ENCODE measurements at regions not wholly inside any gene's neighbourhood (a gene's known extent, or its start where the extent isn't known, plus 50 kb on each side); places are given as distances from the start of the nearest gene placed in this dataset.

- no peak for DNase-seq (ENCODE audit: low read depth)
These were observed 308.5 kb downstream of the BMP7 start for GRCh38 chr20:56957737-56958553.

DNA sequence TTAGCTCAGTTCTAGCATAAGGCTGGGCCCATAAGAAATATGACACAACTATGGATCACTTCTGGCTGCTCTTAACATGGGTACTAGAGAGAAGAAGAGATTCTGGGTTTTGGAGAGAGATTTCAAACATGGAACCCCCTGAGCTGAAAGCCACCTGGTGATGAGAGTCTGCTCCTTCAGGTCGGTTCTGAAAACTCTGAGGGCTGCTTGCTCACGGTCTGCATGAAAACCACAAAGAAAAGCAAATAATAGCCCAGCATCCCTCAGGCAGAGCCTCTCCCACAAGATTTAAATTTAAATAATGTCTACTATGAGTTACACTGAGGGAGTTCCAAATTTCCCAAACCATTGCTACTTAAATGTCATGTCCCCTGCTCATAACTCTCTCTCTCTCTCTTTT is 301.5 kb downstream of the BMP7 start:
- no peak for DNase-seq (ENCODE audit: low read depth)

- no peak for DNase-seq (ENCODE audit: low read depth)
These were observed 298.5 kb downstream of the BMP7 start for GRCh38 chr20:56967916-56968315.

- DNase-seq (ENCODE audit: low read depth), result no peak
These were observed 297.9 kb downstream of the BMP7 start for GRCh38 chr20:56968376-56969048.

- peak; percentile 4 for DNase-seq (ENCODE audit: low read depth)
These were observed 291.8 kb downstream of the BMP7 start for GRCh38 chr20:56974499-56975250.

DNA sequence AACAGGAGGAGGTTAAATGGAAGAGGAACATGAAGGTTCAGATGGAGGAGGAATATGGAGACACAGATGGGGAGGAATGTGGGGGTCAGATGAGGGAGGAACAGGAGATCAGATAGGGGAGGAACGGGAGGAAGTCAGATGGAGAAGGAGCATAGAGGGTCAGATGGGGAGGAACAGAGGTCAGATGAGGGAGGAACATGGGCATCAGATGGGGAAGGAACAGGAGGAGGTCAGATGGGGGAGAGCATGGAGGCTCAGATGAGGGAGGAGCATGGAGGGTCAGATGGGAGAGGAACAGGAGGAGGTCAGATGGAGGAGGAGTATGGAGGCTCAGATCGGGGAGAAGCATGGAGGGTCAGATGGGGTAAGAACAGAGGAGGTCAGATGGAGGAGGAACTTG is 290.6 kb downstream of the BMP7 start:
- no peak for DNase-seq (ENCODE audit: low read depth)

DNA sequence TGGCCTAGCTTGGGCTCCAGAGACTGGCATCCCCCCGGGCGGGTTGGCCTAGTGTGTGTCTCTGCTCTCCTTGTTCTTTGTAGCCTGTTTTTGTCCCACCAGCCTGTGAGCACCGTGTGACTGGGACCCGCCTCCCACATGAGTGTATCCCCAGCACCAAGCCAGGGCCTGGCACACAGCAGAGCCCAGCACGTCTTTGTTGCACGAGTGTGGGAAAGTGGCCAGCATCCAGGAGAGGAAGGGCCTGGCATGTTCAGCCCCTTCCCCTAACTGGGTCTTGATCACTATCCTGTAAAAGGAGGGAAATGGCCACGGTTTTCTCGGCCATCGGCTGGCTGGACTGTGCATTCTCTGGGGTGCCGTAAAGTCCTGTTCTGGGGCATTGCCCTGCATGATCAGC is 290.1 kb downstream of the BMP7 start:
- DNase-seq (ENCODE audit: low read depth), result no peak

GRCh38 chr20:56978475-56978874 is 288.0 kb downstream of the BMP7 start:
- no peak for DNase-seq (ENCODE audit: low read depth)

DNA sequence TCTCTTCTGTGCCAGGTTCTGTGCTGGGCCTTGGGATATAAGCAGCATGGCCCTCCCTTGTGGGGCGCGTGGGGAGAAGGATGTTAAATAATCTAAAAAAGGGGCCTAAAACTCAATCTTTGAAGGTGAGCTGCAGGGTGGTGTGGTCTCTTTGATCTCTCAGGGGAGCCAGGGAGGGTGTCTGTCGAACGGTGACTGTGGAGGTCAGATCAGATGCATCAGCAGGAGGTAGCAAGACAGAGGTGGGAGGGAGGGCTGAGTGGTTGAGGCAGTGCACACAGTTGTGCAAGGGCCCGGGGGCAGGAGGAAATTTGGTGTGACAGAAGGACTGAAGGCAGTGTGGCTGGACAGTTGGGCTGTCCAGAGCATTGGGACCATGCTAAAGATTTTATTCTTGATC is 287.3 kb downstream of the BMP7 start:
- no peak for DNase-seq (ENCODE audit: low read depth)

DNA sequence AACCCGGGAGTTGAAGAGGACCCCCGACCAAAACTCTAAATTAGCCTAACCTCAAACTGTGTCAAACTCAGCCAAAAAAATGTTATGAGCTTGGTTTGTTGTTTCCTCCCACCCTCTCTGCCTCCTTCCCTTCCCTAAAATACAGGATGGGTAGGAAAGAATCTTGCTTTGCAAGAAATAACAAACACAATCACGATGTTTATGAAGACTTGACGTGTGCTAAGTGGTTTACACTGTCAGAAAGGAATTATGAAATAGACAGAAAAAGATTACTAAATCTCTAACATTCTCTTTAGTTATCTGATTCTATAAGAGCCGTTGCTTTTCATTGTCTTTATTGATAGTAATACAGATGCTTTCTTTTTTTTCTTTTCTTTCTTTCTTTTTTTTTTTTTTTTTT is 285.1 kb downstream of the BMP7 start:
- DNase-seq (ENCODE audit: low read depth), result no peak

GRCh38 chr20:56983813-56984212 is 282.6 kb downstream of the BMP7 start:
- no peak for DNase-seq (ENCODE audit: low read depth)

- no peak for DNase-seq (ENCODE audit: low read depth)
These were observed 281.3 kb downstream of the BMP7 start for GRCh38 chr20:56985066-56985685.

DNA sequence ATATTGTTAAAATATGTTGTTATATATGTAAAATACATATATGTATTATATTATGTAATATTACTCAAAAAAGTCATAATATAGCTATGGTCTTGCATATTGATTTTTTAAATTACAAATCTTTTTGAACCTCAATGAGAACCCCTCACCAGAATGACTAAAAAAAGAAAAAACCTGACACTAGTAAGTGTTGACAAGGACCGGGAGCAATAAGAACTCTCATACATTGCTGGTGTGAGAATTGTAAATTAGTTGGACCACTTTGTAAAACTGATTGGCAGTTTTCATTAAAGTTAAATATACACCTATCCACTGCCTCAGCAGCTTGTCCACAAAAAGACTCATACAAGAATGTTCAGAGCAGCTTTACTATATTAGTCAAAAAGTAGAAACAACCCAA is 280.0 kb downstream of the BMP7 start:
- DNase-seq (ENCODE audit: low read depth), result no peak

GRCh38 chr20:56986931-56987720 is 279.3 kb downstream of the BMP7 start:
- DNase-seq (ENCODE audit: low read depth), result no peak

GRCh38 chr20:56987986-56988385 is 278.5 kb downstream of the BMP7 start:
- no peak for DNase-seq (ENCODE audit: low read depth)

DNA sequence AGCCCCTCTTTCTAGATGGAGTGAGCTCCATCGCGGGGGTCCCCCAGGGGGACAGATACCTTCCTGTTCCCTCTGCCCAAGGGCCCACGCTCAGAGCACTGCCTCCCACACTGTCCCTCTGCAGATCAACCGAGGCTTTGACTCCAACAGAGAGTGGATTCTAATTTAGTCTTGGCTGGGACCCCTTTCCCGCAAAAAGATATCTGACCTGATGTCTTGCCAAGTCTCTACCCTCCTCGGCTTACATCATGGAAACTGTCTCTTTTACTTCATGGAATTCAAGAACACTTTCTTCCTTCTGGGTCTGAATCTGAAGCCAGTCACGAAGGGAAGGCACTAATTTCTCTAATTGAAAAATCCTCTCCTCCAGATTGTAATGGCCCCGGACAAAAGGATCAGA is 278.0 kb downstream of the BMP7 start:
- no peak for DNase-seq (ENCODE audit: low read depth)

- no peak for DNase-seq (ENCODE audit: low read depth)
These were observed 276.9 kb downstream of the BMP7 start for GRCh38 chr20:56989516-56989915.

- no peak for DNase-seq (ENCODE audit: low read depth)
These were observed 273.4 kb downstream of the BMP7 start for GRCh38 chr20:56993020-56993559.

DNA sequence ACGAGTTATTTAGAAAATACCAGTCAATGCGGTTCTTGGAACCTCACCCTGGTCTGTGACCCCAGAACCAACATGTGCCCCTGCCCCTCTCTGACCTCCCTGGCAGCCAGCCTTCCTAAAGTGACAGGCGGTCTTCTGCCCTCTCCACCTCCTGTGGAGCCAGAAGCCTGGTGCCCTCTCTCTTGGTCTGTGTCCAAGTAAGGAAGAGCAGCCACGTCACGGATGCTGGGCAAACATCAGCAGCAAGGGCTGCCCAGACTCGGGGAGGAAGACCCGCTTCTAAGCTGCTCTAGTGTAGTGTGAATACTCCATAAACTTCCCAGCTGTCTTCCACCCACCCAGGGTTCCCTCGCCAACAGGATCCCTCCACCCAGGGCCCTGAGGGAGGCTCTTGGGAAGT is 272.4 kb downstream of the BMP7 start:
- DNase-seq (ENCODE audit: low read depth), result no peak

- no peak for DNase-seq (ENCODE audit: low read depth)
These were observed 271.3 kb downstream of the BMP7 start for GRCh38 chr20:56995149-56995548.

GRCh38 chr20:56995635-56996075 is 270.8 kb downstream of the BMP7 start:
- peak; percentile 9 for DNase-seq (ENCODE audit: low read depth)
